H1 (cell line): ENCODE measurements at regions not wholly inside any gene's neighbourhood (a gene's known extent, or its start where the extent isn't known, plus 50 kb on each side); places are given as distances from the start of the nearest gene placed in this dataset.

Experiments used
- ATF3 ChIP-seq: IDR thresholded peaks from 2 replicates; pipeline ENCODE4 v1.6.1; 2011; ENCODE audit warnings: low read depth, mild to moderate bottlenecking, low read length; ENCODE audit not compliant: insufficient read depth
- CHD2 ChIP-seq: IDR thresholded peaks from 2 replicates; pipeline ENCODE4 v1.6.1; 2012; ENCODE audit warnings: low read length, improper control_type of control experiment
- RBBP5 ChIP-seq: IDR thresholded peaks from 2 replicates; pipeline ENCODE4 v1.7.1; 2012; ENCODE audit warnings: low read depth, mild to moderate bottlenecking, inconsistent platforms, low read length, moderate library complexity, borderline replicate concordance
- TCF12 ChIP-seq: IDR thresholded peaks from 2 replicates; pipeline ENCODE4 v1.6.1; 2011; ENCODE audit warnings: low read depth, mild to moderate bottlenecking, low read length
- YY1 ChIP-seq: IDR thresholded peaks from 2 replicates; pipeline ENCODE4 v1.6.1; 2011; ENCODE audit warnings: low read depth, mild to moderate bottlenecking, low read length

- TF ChIP-seq CHD2 (no peak), TCF12 (no peak), ATF3 (no peak), YY1 (no peak), RBBP5 (no peak)
These were observed 436.3 kb upstream of the CHST9 start (continued) for GRCh38 chr18:27621236-27621890.
